Endometrial microvascular endothelial cells (primary cell): ENCODE measurements at regions not wholly inside any gene's neighbourhood (a gene's known extent, or its start where the extent isn't known, plus 50 kb on each side); places are given as distances from the start of the nearest gene placed in this dataset.

Experiments
- in situ Hi-C: cut with HindIII; loops from 2 replicates; pipeline ENCODE4 v1.10.0; 2017; ENCODE audit warnings: low sequenced_read_pairs, low pct_unique_long_range_greater_than_20kb; ENCODE audit errors: inconsistent ontology term

DNA sequence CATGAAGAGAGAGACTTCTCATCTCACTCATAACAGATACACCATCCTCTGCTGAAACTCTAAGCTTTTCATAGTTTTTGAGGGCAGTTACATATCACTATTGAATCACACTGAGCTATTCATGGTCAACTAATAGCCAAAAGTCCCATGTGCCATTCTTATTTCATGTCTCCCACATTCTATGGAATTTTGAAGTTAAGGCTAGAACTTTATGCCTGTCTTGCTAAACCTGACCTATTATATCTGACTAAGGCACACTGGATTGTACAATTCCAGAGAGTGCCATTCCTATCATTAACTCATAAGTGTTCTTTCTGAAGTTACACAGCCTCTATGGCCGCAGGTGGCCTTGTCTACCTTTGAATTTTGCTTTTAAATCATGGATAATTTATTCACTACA is 254.3 kb downstream of the PTPRC start:
- in situ Hi-C loops = no loop called here

DNA sequence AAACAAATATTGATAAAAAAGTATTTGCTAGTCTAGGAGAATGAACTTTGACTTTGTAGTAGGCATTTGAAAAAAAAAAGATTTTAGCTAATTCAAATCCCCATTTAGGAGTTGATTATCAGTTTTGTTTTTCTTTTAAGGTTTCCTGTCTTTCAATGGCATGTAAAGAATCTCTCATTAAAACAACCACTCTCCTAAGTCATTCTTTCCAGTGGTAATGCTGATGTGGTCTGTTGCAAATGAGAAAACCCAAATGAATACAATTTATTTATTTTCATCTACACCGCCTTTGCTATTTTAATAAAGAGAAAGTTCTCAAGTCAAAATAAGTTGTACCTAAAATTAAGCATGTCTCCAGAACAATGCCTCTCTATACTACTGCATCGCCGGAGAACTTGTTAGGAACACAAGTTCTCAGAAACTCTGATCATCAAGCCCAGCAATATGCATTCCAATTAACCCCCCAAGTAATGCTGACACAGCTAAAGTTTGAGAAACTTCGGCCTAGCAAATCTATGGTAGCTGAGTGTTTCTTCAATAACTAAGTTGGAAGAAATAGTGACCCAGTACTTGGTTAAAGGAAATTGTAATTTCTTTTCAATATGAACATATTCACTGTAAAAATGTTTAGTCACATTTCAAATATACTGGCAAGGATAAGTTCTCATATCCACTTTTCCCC is 255.1 kb downstream of the PTPRC start:
- in situ Hi-C loops = no loop called here

DNA sequence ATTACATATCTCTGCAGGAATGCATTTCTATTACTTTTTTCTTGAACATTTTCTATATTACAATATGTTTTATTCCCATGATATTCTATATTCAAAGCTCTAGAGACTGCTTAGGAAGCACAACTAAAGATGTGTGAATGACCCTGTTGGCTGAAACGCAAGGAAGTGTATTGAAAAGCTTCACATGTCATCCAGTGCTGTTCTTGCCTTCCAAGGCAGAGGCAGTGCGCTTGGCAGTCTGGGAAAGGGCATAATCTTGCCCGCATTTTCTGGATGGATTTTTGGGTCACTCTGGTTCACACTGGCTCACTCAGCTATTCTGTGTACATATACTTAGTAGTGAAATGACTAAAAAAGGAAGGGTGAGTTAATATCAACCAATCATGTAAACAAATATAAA is 262.4 kb downstream of the PTPRC start:
- in situ Hi-C loops = loop anchor here (25.0 kb wide), 1 partner anchor 139 kb away; no protein-coding TSS in a partner anchor

DNA sequence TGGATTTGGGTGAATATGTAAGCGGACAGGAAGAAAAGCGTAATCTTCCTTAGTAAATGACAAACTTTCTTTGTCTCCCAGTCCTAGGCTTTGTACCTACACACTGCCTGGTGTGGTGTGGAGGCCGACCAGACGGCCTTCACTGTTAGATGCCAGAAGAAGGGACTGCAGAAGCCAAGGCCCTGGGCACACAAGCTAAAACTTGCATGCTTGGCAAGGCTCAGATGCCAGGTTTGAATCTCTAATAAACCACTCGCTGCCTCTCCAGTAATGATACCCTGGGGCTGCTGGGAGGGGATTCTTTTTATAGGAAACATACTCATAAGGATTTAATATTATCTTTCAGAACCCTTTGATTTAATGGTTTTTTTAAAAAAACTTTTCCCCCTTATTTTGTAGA is 263.8 kb downstream of the PTPRC start:
- in situ Hi-C loops = loop anchor here (25.0 kb wide), 1 partner anchor 140 kb away; no protein-coding TSS in a partner anchor

DNA sequence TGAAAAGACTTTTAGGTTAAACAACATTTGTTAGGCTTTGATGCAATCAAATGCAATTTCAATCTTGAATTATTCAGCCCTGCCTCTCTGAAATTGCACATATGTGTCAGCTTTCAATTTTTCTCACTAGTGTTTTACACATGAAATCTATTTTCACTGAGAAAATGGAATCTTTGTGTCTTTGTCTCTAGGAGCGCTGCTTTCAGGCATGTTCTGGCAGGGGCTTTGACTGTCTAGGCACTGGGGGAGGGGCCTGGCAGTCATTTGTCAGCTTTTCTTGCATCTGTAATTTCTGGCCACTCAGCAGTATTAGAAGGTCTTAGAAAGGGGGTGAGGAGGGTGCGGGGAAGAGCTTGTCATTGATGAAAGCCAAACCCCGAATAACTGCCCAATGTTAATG is 264.4 kb downstream of the PTPRC start:
- in situ Hi-C loops = loop anchor here (25.0 kb wide), 1 partner anchor 141 kb away; no protein-coding TSS in a partner anchor

DNA sequence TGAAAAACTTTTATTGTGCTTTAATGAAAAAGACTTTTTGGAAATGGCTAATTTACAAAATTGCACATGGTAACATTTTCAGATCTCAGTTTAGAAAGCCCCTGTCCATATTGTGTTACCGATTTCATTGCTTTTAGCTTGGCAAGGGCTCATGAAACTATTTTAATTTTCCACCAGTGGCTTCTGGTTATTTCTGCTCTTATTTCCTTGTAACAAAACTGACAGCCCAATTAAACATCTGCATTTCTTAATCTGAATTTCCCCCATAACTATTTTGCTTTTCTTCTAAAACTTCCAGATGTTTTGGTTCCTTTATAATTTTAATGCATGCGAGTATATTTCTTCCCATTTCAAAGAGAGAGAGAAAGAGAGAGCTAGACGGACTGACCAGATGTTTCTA is 264.8 kb downstream of the PTPRC start:
- in situ Hi-C loops = loop anchor here (25.0 kb wide), 1 partner anchor 141 kb away; no protein-coding TSS in a partner anchor

DNA sequence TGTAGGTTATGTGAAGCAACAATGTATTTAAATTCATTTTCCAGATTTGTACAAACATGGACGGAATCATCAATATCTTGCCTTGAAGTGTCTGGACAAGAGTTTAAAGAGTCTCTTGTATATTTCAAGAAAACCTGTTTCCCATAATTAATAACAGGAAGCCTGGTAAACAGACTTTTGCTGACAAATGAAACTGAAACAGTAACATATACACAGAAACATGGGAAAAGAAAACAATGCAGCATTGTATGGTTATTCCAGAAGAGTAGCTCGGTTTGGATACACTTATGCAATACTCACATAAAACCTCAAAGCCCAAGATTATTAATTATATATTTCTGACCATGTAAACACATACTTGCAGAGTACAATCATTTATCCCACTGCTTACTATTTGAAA is 265.5 kb downstream of the PTPRC start:
- in situ Hi-C loops = loop anchor here (25.0 kb wide), 1 partner anchor 142 kb away; no protein-coding TSS in a partner anchor

DNA sequence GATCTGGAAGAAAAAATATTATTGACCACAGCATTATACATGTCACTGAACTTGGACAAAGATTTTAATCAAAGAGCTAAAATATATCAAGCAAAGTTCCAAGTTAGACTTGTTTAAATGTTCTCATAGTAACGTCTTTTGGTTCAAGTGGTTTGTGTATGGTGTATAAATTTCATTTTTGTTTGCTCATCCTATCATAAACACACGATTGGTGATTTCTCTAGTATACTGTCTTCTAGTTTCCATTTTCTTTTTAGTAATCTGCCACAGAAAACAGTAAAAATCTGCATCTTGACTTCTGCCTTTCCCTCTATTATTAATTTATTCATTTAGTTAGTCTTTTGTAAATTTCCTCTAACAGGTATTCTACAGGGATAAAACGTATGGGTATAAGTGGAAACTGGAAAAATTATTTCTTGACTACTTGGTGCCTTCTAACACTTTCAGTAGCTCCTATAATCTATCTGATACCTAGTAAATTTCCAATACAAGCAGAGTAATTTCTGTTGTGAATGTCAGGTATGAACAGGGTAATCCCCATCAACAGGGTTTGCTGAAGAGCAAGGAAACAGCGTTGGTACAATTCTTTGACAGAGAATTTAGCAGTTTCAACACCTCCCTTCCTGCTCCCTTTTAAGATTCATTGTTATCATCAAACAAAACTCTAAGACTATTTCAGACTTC is 268.0 kb downstream of the PTPRC start:
- in situ Hi-C loops = loop anchor here (25.0 kb wide), 1 partner anchor 145 kb away; no protein-coding TSS in a partner anchor

DNA sequence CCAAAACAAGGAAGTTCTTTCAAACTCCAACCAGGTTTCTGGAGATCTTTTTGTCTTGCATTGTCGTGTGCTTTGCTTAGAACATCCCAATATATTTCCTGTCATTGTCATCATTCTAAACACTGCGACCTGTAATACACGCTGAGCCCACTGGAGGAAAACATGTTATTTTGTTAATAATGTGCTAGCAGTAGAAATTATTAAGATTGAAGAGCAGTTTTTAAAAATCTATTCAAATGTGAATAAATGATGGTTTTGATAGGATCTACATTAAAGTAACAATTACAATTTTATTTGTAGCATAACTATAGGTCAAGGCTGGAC is 268.5 kb downstream of the PTPRC start:
- in situ Hi-C loops = loop anchor here (25.0 kb wide), 1 partner anchor 145 kb away; no protein-coding TSS in a partner anchor

DNA sequence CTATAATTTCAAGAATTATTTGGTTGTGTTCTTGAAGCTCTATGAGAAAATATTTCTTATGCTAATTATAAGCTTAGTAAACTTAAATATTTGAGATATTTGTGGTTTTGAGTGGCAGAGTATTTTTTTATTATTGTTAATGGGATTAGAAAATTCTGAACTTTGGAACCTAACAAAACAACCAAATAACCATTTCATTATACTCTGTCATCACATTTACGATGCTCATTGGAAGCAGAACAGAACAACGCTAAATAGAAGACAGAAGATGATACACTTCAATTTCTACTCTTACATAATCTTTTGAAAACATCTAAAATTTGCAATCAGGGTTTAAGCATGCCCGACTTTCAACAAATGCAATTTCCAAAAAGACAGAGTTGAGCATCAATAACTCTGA is 270.2 kb downstream of the PTPRC start:
- in situ Hi-C loops = loop anchor here (25.0 kb wide), 1 partner anchor 147 kb away; no protein-coding TSS in a partner anchor

DNA sequence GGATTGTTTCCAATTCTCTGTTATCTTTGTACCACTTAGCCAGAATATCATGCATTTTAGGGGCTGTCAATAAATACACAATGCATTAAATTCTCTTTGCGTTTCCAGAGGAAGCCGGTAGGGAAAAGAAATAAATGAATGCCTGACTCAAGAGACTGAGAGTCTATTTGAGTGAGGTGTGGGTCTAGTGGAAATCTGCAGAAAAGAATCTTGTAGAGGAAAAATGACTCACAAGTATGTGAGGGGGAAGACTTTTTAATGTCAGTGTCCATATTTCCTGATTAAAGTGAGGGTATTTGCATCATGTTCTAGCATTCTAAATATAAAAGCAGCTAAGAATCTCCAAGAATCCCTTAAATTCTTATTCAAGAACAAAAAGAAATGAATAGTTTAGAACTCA is 271.1 kb downstream of the PTPRC start:
- in situ Hi-C loops = loop anchor here (25.0 kb wide), 1 partner anchor 148 kb away; no protein-coding TSS in a partner anchor

DNA sequence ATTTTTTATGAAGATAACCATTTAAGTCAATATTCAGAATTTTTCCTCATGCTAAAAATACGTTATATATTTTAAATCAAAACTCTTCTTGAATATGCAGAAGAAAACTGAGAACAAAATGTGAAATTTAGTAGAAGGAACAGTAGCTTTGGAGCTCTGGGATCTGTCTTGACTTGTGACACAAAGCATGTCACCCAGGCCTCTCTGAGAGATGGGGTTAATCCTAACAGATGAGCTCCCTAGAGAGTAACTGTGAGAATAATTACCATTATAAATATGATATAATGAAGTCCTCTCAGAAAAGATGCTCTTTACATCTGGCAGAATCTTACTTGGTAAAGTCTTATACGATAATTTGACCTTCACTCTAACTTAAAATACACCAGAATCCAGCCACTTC is 272.0 kb downstream of the PTPRC start:
- in situ Hi-C loops = loop anchor here (25.0 kb wide), 1 partner anchor 149 kb away; no protein-coding TSS in a partner anchor

DNA sequence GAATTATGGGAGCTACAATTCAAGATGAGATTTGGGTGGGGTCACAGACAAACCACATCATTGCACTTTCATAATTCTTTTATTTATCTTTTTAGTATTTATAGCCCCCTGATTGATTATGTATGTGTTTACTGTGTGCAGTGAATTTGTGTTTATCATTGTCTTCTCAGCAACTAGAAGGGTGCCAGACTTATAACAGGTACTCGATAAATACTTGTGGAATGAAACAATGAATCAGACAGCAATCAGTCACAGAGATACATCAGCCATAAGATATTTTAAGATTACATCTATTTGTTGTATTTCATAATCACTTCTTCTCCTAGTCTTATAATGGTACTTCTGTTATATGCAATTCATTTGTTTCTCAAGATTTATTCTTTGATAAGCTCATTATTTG is 273.2 kb downstream of the PTPRC start:
- in situ Hi-C loops = loop anchor here (25.0 kb wide), 1 partner anchor 150 kb away; no protein-coding TSS in a partner anchor

DNA sequence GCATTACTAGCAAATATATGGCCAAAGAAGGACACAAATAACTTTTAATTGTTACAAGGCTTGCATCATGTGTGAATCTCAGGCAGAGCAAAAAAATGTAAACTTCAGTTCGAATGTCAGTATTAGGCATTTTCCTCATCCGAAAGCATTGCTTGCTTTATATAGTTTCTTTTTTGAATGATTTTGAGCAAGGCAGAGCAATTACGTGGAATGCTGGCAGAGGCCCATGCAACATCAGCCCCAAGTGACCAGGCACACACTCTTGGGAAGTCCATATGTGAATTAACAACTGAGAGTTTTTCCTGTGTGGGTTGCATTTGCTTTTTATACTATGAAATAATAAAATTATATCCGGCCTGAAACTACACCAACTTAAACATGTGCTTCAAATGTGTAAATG is 274.8 kb downstream of the PTPRC start:
- in situ Hi-C loops = loop anchor here (25.0 kb wide), 1 partner anchor 151 kb away; no protein-coding TSS in a partner anchor

DNA sequence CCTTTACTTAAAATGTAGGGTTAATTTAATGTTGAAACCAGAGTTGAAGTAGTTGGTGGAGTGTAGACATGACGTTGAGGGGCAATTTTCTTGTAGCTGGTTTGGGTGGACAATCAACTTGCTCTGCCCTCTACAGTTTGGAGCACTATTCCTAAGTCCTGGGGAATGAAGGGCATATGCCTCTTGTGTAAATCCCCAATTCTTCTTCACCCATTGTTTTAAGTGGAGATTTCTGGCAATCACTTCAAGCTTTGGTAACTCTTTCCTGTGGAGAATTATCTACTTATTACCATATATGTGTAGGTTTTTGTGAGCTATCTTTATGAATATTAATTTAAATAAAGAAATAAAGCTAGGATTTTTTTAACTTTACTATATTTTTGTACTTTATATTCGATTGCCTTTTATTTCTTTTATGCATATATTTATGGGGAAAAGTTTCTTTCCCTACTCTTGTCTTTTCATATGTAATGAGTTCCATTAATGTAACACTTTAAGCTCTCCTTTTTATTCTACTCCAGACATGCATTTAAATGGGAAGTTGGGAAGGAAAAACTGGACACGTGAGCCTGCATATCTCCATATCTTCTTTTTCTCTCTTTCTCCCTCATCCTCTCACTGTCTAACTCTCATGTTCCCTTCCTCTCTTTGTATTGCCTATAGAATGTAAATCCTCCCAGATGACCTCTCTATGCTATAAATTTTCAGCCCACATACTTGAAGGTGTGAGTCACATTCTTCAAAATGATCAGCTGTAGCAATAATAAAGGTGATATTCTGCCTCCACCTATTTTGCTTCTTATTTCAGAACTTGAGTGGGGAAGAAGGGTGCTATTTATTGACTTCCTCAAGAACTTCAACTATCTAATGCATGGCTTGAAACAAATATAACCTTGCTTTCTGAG is 276.7 kb downstream of the PTPRC start:
- in situ Hi-C loops = loop anchor here (25.0 kb wide), 1 partner anchor 153 kb away; no protein-coding TSS in a partner anchor

DNA sequence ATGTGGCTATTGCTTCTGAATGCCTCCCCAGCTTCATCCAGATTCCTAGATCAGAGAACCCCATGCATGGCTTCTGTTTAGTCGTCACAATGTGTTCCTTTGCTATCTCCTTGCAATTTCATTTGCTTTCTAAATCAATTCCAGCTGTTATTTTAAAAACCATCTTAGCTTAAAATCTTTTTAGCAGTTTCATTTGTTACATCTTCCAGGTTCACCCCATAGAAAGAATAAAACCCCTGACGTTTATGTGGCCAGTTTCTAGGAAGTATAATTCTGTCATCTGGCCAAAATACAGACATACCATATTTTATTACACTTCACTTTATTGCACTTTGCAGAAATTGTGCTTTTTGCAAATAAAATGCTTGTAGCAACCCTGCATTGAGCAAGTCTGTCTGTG is 278.4 kb downstream of the PTPRC start:
- in situ Hi-C loops = loop anchor here (25.0 kb wide), 1 partner anchor 155 kb away; no protein-coding TSS in a partner anchor

DNA sequence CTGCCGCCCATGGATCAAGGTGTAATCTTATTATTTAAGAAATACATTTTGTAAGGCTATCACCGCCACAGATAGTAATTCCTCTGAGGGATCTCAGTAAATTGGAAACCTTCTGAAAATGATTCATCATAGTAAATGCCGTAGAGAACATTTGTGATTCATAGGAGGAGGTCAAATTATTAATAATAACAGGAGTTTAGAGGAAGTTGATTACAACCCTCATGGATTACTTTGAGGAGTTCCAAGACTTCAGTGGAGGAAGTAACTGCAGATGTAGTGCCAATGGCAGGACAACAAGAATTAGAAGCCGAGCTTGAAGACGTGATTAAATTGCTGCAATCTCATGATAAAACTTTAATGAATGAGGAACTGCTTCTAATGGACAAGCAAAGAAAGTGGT is 280.1 kb downstream of the PTPRC start:
- in situ Hi-C loops = loop anchor here (25.0 kb wide), 1 partner anchor 157 kb away; no protein-coding TSS in a partner anchor

DNA sequence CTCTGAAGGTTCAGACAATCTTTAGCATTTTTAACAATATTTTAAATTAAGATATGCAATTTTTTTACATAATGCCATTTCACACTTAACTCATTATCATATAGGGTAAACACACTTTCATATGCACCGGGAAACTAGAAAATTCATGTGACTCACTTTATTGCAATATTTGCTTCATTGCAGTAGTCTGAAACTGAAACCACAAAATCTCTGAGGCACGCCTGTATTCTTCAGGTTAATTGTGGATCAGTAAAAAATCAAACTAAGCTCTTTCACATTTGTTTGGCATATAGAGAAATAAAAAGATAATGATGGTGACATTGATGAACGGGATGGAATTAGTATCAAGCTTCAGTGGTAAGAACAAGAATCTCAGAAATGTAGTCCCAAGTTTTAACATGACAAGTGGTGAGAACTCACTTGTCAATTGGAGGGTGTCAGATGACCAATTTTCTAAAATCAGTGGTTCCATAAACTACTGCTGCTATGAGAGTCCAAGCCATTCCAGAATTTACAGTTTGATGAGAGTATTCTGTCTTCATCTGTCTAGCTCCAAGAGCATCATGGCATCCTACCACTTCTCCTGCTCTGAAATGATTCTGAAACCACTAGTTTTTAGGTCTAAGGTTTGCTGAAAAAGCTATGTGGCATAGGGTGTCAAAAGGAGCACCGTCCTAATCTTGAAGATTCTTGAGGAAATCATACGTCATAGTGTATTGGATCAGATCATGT is 281.0 kb downstream of the PTPRC start:
- in situ Hi-C loops = loop anchor here (25.0 kb wide), 1 partner anchor 158 kb away; no protein-coding TSS in a partner anchor
